Spinal cord (tissue), 9 donors: ENCODE measurements at regions not wholly inside any gene's neighbourhood (a gene's known extent, or its start where the extent isn't known, plus 50 kb on each side); places are given as distances from the start of the nearest gene placed in this dataset.

ENCODE experiments used
- DNase-seq, 6 donors: peaks; one replicate each; pipeline versions ENCODE4 v3.0.0 to v3.0.0-alpha.2; 2013 to 2015; ENCODE audit warnings: low spot score in 6 of 6, low read depth in 4 of 6
- H3K27ac ChIP-seq: one replicate; pipeline ENCODE4 v1.5.1; 2013; ENCODE audit warnings: low read depth, low read length, control low read depth
- H3K27me3 ChIP-seq: one replicate; pipeline ENCODE4 v1.6.1; 2013; ENCODE audit warnings: low read length; ENCODE audit not compliant: control insufficient read depth, insufficient read depth
- H3K36me3 ChIP-seq: one replicate; pipeline ENCODE4 v1.6.1; 2013; ENCODE audit warnings: low read length; ENCODE audit not compliant: control insufficient read depth, insufficient read depth
- H3K4me1 ChIP-seq: one replicate; pipeline ENCODE4 v1.6.1; 2013; ENCODE audit warnings: low read length; ENCODE audit not compliant: control insufficient read depth, insufficient read depth
- H3K4me3 ChIP-seq: one replicate; pipeline ENCODE4 v1.5.1; 2013; ENCODE audit warnings: low read depth, low read length, control low read depth
- H3K9me3 ChIP-seq: one replicate; pipeline ENCODE4 v1.6.1; 2013; ENCODE audit warnings: low read length; ENCODE audit not compliant: control insufficient read depth, insufficient read depth
- WGBS: methylation state at CpG from one replicate; pipeline ENCODE4 v1.1.5; 2013; ENCODE audit warnings: missing lambda C conversion rate; ENCODE audit not compliant: insufficient coverage; 5-methylcytosine and 5-hydroxymethylcytosine counted together
- donor health status: healthy.

GRCh38 chr7:95672434-95672833 is 76.1 kb upstream of the PDK4 start:
- Histone ChIP-seq H3K27me3 (no peaks in the 10 kb centered on the region), H3K9me3 (no peaks in the 10 kb centered on the region), H3K27ac (no peak overlapping the region), H3K36me3 (no peaks in the 10 kb centered on the region), H3K4me3 (no peak overlapping the region), H3K4me1 (no peaks in the 10 kb centered on the region)
- WGBS, result 100% methylated on average over 1 of the region's 2 CpGs
- DNase-seq, result no peak

- H3K4me1 ChIP-seq, result no peaks in the 10 kb centered on the region
- no peaks in the 10 kb centered on the region for H3K9me3 ChIP-seq
- 69% methylated on average over 2 of the region's 2 CpGs for WGBS
- no peak overlapping the region for H3K27ac ChIP-seq
- no peak for DNase-seq
- H3K4me3 ChIP-seq, result no peak overlapping the region
- no peaks in the 10 kb centered on the region for H3K36me3 ChIP-seq
- no peaks in the 10 kb centered on the region for H3K27me3 ChIP-seq
Observed at GRCh38 chr7:95669513-95669912, 73.2 kb upstream of the PDK4 start.

DNA sequence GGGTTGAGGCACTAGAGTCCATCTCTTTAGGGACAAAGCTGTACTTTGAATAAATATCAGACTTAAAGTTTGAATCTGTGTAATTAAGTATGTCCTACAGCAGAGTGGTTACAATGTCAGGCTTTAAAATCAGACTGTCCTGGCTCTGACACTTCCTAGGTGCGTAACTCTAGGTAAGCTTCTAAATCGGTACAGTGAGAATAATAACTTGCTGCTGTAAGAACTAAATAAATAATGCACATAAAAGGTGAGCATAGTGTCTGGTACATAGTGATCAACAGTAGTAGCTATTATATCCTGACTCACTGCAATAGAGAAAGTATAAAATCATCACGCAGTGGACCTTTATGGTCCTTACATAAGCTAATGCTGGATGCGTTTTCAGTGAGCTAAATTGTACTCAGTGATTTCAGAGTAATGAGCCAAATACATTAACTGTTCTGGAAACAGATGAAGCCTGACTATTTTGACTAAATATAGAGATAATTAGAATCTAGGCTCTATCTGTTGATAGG is 72.2 kb upstream of the PDK4 start:
- DNase-seq, result peak in 1 of 6 donors; percentile 81
- Histone ChIP-seq H3K4me3 (no peak overlapping the region), H3K4me1 (no peaks in the 10 kb centered on the region), H3K27me3 (no peaks in the 10 kb centered on the region), H3K36me3 (no peaks in the 10 kb centered on the region), H3K9me3 (no peaks in the 10 kb centered on the region), H3K27ac (no peak overlapping the region)
- WGBS, result 80% methylated on average over 1 of the region's 4 CpGs

GRCh38 chr7:95662987-95663386 is 66.7 kb upstream of the PDK4 start:
- no peak overlapping the region for H3K4me3 ChIP-seq
- no peaks in the 10 kb centered on the region for H3K4me1 ChIP-seq
- DNase-seq, result no peak
- peaks cover 6% of the 10 kb centered on the region for H3K9me3 ChIP-seq
- H3K36me3 ChIP-seq, result no peaks in the 10 kb centered on the region
- H3K27me3 ChIP-seq, result no peaks in the 10 kb centered on the region
- no CpG with 5 or more reads among the region's 1 CpG for WGBS
- H3K27ac ChIP-seq, result no peak overlapping the region

DNA sequence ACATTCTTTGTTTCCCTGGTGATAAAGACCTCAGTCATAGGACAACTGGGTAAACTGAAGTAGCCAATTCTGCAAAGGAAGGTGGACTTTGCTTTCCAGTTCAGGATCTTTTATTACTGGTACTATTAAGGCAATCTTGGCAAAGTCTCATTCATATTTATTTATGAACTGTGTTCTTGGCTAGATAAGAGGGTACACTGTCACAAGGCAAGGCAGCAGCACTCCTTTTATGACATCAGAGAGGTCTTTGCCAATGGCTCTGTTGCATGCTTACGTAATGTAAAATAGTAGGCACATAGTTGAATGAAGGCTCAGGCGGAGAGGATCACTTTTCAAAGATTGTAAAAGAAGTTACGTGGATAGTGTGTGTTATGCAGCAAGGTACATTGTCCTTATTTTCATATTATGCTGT is 63.7 kb upstream of the PDK4 start:
- no peak for DNase-seq
- no peak overlapping the region for H3K27ac ChIP-seq
- no peaks in the 10 kb centered on the region for H3K4me1 ChIP-seq
- H3K9me3 ChIP-seq, result peaks cover 6% of the 10 kb centered on the region
- no CpG with 5 or more reads among the region's 3 CpGs for WGBS
- no peaks in the 10 kb centered on the region for H3K36me3 ChIP-seq
- H3K27me3 ChIP-seq, result no peaks in the 10 kb centered on the region
- no peak overlapping the region for H3K4me3 ChIP-seq

DNA sequence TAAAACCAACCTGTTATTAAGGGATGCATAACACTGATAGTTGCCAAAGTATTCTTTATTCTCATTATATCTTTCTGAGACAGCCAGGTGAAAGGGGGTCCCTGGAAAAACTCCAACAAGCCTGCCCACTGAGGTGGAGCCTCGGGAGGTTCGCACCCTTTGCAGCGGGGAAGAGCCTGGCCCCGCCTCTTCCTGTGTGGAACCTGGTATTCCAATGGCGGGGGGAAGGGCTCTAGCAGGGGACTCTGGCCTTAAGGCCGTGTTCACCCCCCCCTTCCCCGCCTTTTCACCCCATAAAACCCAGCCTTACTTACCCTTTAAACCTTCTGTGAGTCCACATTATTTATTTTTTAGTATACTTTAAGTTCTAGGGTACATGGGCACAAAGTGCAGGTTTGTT is 62.4 kb upstream of the PDK4 start:
- H3K4me1 ChIP-seq, result no peaks in the 10 kb centered on the region
- 85% methylated on average over 3 of the region's 7 CpGs for WGBS
- no peak overlapping the region for H3K27ac ChIP-seq
- H3K9me3 ChIP-seq, result peaks cover 6% of the 10 kb centered on the region
- no peaks in the 10 kb centered on the region for H3K36me3 ChIP-seq
- H3K4me3 ChIP-seq, result no peak overlapping the region
- DNase-seq, result no peak
- H3K27me3 ChIP-seq, result no peaks in the 10 kb centered on the region

- H3K9me3 ChIP-seq, result no peaks in the 10 kb centered on the region
- H3K4me3 ChIP-seq, result no peak overlapping the region
- DNase-seq, result no peak
- H3K27me3 ChIP-seq, result no peaks in the 10 kb centered on the region
- no peaks in the 10 kb centered on the region for H3K36me3 ChIP-seq
- no CpG with 5 or more reads among the region's 3 CpGs for WGBS
- no peak overlapping the region for H3K27ac ChIP-seq
- no peaks in the 10 kb centered on the region for H3K4me1 ChIP-seq
Observed at GRCh38 chr7:95649546-95649945, 53.2 kb upstream of the PDK4 start.

DNA sequence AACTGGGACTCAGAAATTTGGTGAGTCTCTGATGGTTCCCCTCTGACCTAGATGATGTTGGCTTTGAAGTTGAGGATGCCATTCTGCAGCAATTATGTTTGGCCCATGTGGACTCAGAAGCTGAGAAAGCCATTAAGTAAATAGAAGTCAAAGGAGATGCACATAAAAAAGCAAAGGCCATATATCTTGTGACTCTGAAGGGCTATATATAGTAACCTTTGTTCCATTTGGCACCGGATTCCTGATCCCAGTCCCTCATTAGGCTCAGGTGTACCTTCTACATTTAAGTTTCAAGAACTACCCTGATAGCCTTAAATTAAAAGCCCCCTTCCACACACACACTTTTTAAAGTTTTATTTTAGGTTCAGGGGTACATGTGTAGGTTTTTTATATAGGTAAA is 50.0 kb upstream of the PDK4 start:
- no peaks in the 10 kb centered on the region for H3K9me3 ChIP-seq
- no peak for DNase-seq
- no peaks in the 10 kb centered on the region for H3K36me3 ChIP-seq
- no peaks in the 10 kb centered on the region for H3K27me3 ChIP-seq
- H3K27ac ChIP-seq, result no peak overlapping the region
- no peak overlapping the region for H3K4me3 ChIP-seq
- H3K4me1 ChIP-seq, result no peaks in the 10 kb centered on the region
- WGBS, result no CpG with 5 or more reads among the region's 1 CpG
